GM23338 (cell line): ENCODE measurements at regions not wholly inside any gene's neighbourhood (a gene's known extent, or its start where the extent isn't known, plus 50 kb on each side); places are given as distances from the start of the nearest gene placed in this dataset.
A peak's percentile ranks its signal among the peaks of the same experiment; 100 is the strongest.

Experiments
- ATAC-seq: fragments of 200-7000 bp; cut with Tn5 transposase; 3 replicates; pipeline ENCODE4 v1.9.1; 2020
- DNase-seq: peaks from one replicate; pipeline ENCODE4 v3.0.0-alpha.2; 2015; ENCODE audit warnings: low spot score
- H2AFZ ChIP-seq: fragments of 200-600 bp; sonication (generic); 2 replicates; pipeline ENCODE4 v1.8.0; 2016; ENCODE audit warnings: antibody characterized with exemption, mild to moderate bottlenecking, moderate library complexity
- H3F3A ChIP-seq: fragments of 200-600 bp; sonication (generic); replicated peaks from 2 replicates; pipeline ENCODE4 v1.8.0; 2017; ENCODE audit warnings: antibody characterized with exemption, mixed run types, low read depth
- H3K27ac ChIP-seq: fragments of 200-600 bp; sonication (generic); 2 replicates; pipeline ENCODE4 v1.6.1; 2016; ENCODE audit warnings: low read depth
- H3K27me3 ChIP-seq: fragments of 200-600 bp; sonication (generic); 2 replicates; pipeline ENCODE4 v1.8.0; 2016; ENCODE audit warnings: mild to moderate bottlenecking, mixed run types, moderate library complexity; ENCODE audit not compliant: insufficient read depth
- H3K36me3 ChIP-seq: fragments of 200-600 bp; sonication (generic); 2 replicates; pipeline ENCODE4 v1.8.0; 2016; ENCODE audit warnings: mild to moderate bottlenecking; ENCODE audit not compliant: insufficient read depth
- H3K4me1 ChIP-seq: fragments of 200-600 bp; sonication (generic); 2 replicates; pipeline ENCODE4 v1.8.0; 2016; ENCODE audit warnings: mild to moderate bottlenecking, moderate library complexity; ENCODE audit not compliant: insufficient read depth
- H3K4me2 ChIP-seq: fragments of 200-600 bp; sonication (generic); 2 replicates; pipeline ENCODE4 v1.7.1; 2017; ENCODE audit warnings: mixed run types
- H3K4me3 ChIP-seq: fragments of 200-600 bp; sonication (generic); 2 replicates; pipeline ENCODE4 v1.6.1; 2016; ENCODE audit warnings: mixed run types
- H3K79me2 ChIP-seq: fragments of 200-600 bp; sonication (generic); replicated peaks from 2 replicates; pipeline ENCODE4 v1.8.0; 2017; ENCODE audit warnings: mild to moderate bottlenecking; ENCODE audit not compliant: insufficient read depth
- H3K9me2 ChIP-seq: fragments of 200-600 bp; sonication (generic); 2 replicates; pipeline ENCODE4 v1.8.0; 2017; ENCODE audit not compliant: insufficient read depth
- H4K20me1 ChIP-seq: fragments of 200-600 bp; sonication (generic); replicated peaks from 2 replicates; pipeline ENCODE4 v1.8.0; 2017; ENCODE audit warnings: mild to moderate bottlenecking; ENCODE audit not compliant: insufficient read depth
- H3K27ac Mint-ChIP-seq: 2 replicates; pipeline ENCODE4 v1.8.0; 2020; ENCODE audit warnings: inconsistent platforms, mild to moderate bottlenecking, moderate library complexity, mixed read lengths
- H3K27me3 Mint-ChIP-seq: 3 replicates; pipeline ENCODE4 v1.8.0; 2022; ENCODE audit warnings: low read depth, mild to moderate bottlenecking, moderate library complexity, mixed read lengths, inconsistent platforms; ENCODE audit not compliant: insufficient read depth, poor library complexity
- H3K36me3 Mint-ChIP-seq: 3 replicates; pipeline ENCODE4 v1.8.0; 2021; ENCODE audit warnings: low read depth, mild to moderate bottlenecking, inconsistent platforms, moderate library complexity, mixed read lengths
- H3K4me1 Mint-ChIP-seq: 3 replicates; pipeline ENCODE4 v1.8.0; 2020; ENCODE audit warnings: mild to moderate bottlenecking, inconsistent platforms, mixed read lengths
- H3K4me3 Mint-ChIP-seq: 3 replicates; pipeline ENCODE4 v1.8.0; 2021; ENCODE audit warnings: moderate library complexity, mild to moderate bottlenecking, inconsistent platforms, mixed read lengths
- H3K9me3 Mint-ChIP-seq: 3 replicates; pipeline ENCODE4 v1.8.0; 2020; ENCODE audit warnings: moderate library complexity, mild to moderate bottlenecking, inconsistent platforms, mixed read lengths
- CREB1 ChIP-seq: fragments of 250-450 bp; sonication (Bioruptor Pico); IDR thresholded peaks from 2 replicates; pipeline ENCODE4 v1.5.0; 2020; ENCODE audit warnings: low read depth, mild to moderate bottlenecking, moderate library complexity
- CTCF ChIP-seq, 2 experiments: fragments of 200-600 bp in 1 of 2; sonication (generic) in 1 of 2; conservative IDR thresholded peaks; 2 replicates each; pipeline versions ENCODE4 v1.5.1 to v1.6.1; 2016 to 2017; ENCODE audit warnings: antibody characterized with exemption in 2 of 2, low read depth in 2 of 2, mild to moderate bottlenecking in 2 of 2, moderate library complexity in 1 of 2
- ETS1 ChIP-seq: IDR thresholded peaks from 2 replicates; pipeline ENCODE4 v1.6.1; 2016; ENCODE audit warnings: antibody characterized with exemption
- EZH2 ChIP-seq: fragments of 200-600 bp; sonication (generic); IDR thresholded peaks from one replicate; pipeline ENCODE4 v1.8.0; 2017; ENCODE audit warnings: antibody characterized with exemption, mild to moderate bottlenecking, low read depth; ENCODE audit not compliant: unreplicated experiment
- EZH2phosphoT487 ChIP-seq: fragments of 200-600 bp; sonication (generic); IDR thresholded peaks from one replicate; pipeline ENCODE4 v1.8.1; 2018; ENCODE audit warnings: antibody characterized with exemption; ENCODE audit not compliant: unreplicated experiment
- JUNB ChIP-seq: IDR thresholded peaks from one replicate; pipeline ENCODE4 v1.6.1; 2016; ENCODE audit warnings: antibody characterized with exemption; ENCODE audit not compliant: unreplicated experiment
- NANOG ChIP-seq: IDR thresholded peaks from 2 replicates; pipeline ENCODE4 v1.6.1; 2016; ENCODE audit warnings: antibody characterized with exemption, borderline replicate concordance
- POLR2AphosphoS5 ChIP-seq: IDR thresholded peaks from 2 replicates; pipeline ENCODE4 v1.6.1; 2016; ENCODE audit warnings: antibody characterized with exemption, low read depth
- REST ChIP-seq: IDR thresholded peaks from one replicate; pipeline ENCODE4 v1.6.1; 2018; ENCODE audit warnings: antibody characterized with exemption; ENCODE audit not compliant: unreplicated experiment
- STAT1 ChIP-seq: IDR thresholded peaks from one replicate; pipeline ENCODE4 v1.6.1; 2016; ENCODE audit warnings: antibody characterized with exemption; ENCODE audit not compliant: unreplicated experiment
- ZNF114 ChIP-seq: fragments of 250-450 bp; sonication (Bioruptor Pico); IDR thresholded peaks from 2 replicates; pipeline ENCODE4 v1.5.0; 2020; ENCODE audit warnings: mild to moderate bottlenecking, moderate library complexity
- ZNF331 ChIP-seq: fragments of 250-450 bp; sonication (Bioruptor Pico); IDR thresholded peaks from 2 replicates; pipeline ENCODE4 v1.5.0; 2020; ENCODE audit warnings: low read depth, mild to moderate bottlenecking, moderate library complexity
- ZNF462 ChIP-seq: fragments of 250-450 bp; sonication (Bioruptor Pico); IDR thresholded peaks from 2 replicates; pipeline ENCODE4 v1.5.0; 2020; ENCODE audit warnings: mild to moderate bottlenecking, moderate library complexity

GRCh38 chr3:162643245-162643644, 1146.6 kb downstream of the OTOL1 start:
- no peak for DNase-seq
- peaks cover 3% of the 10 kb centered on the region for H3K36me3 ChIP-seq
- no peak overlapping the region for H3K4me3 ChIP-seq
- no peak overlapping the region for H3K27ac ChIP-seq
- TF ChIP-seq NANOG, result no peak
- TF ChIP-seq ZNF331 (CRISPR knock-in tag), result no peak
- TF ChIP-seq ETS1, result no peak
- no peak for TF ChIP-seq POLR2AphosphoS5
- TF ChIP-seq EZH2phosphoT487, result no peak
- no peak for TF ChIP-seq CREB1 (CRISPR knock-in tag)
- no peak for TF ChIP-seq ZNF114
- no peak for TF ChIP-seq EZH2
- TF ChIP-seq STAT1, result no peak
- no peak for TF ChIP-seq JUNB
- TF ChIP-seq CTCF (conservative IDR thresholded peaks at IDR 0.05; ENCODE audit: low read depth in 2 of 2), result no peak
- no peak for TF ChIP-seq REST
- TF ChIP-seq ZNF462 (CRISPR knock-in tag), result no peak
- peak overlapping the region; percentile 56; the same call in 1 of the 2 replicates for H2AFZ ChIP-seq
- no peak overlapping the region for H3K4me2 ChIP-seq
- peaks cover 2% of the 10 kb centered on the region for H3K27me3 Mint-ChIP-seq
- peaks cover 40% of the 10 kb centered on the region for H3K9me3 Mint-ChIP-seq
- no peak for ATAC-seq
- no peaks in the 10 kb centered on the region for H3K4me1 ChIP-seq
- H3K4me3 Mint-ChIP-seq, result no peak overlapping the region
- peaks cover 44% of the 10 kb centered on the region for H3K36me3 Mint-ChIP-seq
- no peaks in the 10 kb centered on the region for H3K4me1 Mint-ChIP-seq
- H3K9me2 ChIP-seq, result no peaks in the 10 kb centered on the region
- H3K79me2 ChIP-seq, result no peaks in the 10 kb centered on the region
- no peaks in the 10 kb centered on the region for H3F3A ChIP-seq
- no peak overlapping the region for H3K27ac Mint-ChIP-seq
- no peaks in the 10 kb centered on the region for H4K20me1 ChIP-seq
- no peaks in the 10 kb centered on the region for H3K27me3 ChIP-seq
